Stimulated activated CD8-positive, alpha-beta memory T cell treated with anti-CD3 and anti-CD28 coated beads, Interleukin-4, amount 100 ng/mL, for 1 hour (primary cell): ENCODE measurements at regions not wholly inside any gene's neighbourhood (a gene's known extent, or its start where the extent isn't known, plus 50 kb on each side); places are given as distances from the start of the nearest gene placed in this dataset.

ENCODE experiments used
- DNase-seq, 2 donors: peaks; one replicate each; pipeline ENCODE4 v3.0.0-alpha.2; 2020; ENCODE audit warnings: low read depth in 2 of 2, low spot score in 1 of 2

DNA sequence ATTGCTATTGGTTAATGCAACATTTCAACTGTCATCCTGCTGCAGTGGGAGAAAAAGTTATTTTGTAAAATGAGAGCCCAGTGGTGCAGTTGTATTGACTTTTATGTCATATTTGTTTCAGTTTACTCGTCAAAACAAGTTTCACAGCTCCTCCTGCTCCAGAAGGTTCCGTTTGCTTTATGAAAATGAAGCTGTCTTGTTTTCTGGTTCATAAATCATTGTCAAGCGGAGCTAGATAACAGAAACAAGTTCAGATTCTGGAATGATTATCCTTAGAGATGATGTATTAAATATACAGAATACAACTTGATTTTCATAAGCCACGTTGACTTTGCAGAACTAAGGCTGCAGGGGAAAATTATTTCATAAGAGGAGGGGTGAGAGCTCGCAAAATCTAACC is 970.5 kb upstream of the NR2F2 start:
- DNase-seq: no peak

DNA sequence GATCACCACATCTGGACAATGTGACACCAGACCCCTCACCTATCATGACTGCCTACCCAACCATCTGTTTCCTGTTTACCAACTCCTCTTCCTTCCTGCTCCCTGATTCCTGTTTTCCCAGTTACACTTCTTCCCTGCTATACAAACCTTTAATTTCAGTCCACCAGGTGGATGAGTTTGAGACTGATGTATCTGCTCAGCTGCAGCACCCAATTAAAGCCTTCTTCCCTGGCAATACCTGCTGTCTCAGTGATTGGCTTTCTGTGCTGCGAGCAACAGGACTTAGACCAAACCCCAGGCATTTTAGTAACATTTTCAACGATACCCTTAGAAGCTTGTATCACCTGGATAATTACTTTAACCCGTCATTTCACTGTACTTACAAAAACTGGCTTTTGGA is 968.2 kb upstream of the NR2F2 start:
- DNase-seq: no peak

- no peak for DNase-seq
Observed at GRCh38 chr15:95363646-95364045, 966.9 kb upstream of the NR2F2 start.

DNA sequence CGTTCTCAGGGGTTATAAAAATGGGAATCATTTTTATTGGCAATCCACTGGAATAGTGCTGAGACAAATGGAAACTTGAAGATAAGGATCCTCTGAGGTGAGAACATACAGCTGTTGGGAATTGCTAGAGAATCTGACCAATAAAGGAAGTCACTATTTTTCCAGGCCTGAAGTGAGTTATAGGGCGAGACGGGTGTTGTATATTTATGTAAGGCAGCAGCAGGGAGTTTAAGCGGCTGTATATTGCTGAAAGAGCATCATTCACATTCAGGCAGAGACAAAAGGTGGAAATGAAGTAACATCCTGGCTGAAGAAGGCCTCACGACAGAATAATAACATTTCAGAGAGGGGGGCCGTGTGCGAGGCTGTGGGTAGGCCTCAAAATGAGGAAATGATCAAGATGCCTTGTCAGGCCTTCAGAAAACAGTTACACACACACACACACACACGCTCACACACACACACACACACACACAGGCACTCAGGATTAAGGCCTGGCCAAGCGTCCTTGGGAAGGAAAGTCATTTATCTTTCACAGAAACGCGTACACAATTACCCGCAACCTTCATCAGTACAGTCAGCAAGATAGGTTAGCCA is 964.9 kb upstream of the NR2F2 start:
- DNase-seq: no peak

GRCh38 chr15:95368191-95368590 is 962.3 kb upstream of the NR2F2 start:
- no peak for DNase-seq

- DNase-seq: no peak
Observed at GRCh38 chr15:95368755-95369601, 961.5 kb upstream of the NR2F2 start.

DNA sequence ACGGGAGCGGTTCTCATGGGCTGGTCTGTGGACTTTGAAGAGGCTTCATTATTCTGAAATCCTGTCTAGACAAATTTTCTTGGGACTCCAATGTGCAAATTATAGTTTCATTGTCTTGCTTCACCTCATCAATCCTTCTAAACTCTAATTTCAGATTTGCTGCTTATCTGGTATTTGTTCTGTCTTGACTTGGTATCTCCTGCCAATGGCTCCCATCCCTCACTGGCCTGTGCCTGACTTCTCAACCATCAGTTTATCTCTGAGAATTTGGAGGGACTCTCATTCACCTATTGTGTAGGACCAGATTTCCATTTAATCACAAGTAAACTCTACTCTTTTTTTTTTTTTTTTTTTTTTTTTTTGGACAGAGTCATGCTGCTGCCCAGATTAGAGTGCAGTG is 960.2 kb upstream of the NR2F2 start:
- DNase-seq: no peak

GRCh38 chr15:95371664-95372063 is 958.8 kb upstream of the NR2F2 start:
- no peak for DNase-seq

GRCh38 chr15:95375281-95375680 is 955.2 kb upstream of the NR2F2 start:
- no peak for DNase-seq

DNA sequence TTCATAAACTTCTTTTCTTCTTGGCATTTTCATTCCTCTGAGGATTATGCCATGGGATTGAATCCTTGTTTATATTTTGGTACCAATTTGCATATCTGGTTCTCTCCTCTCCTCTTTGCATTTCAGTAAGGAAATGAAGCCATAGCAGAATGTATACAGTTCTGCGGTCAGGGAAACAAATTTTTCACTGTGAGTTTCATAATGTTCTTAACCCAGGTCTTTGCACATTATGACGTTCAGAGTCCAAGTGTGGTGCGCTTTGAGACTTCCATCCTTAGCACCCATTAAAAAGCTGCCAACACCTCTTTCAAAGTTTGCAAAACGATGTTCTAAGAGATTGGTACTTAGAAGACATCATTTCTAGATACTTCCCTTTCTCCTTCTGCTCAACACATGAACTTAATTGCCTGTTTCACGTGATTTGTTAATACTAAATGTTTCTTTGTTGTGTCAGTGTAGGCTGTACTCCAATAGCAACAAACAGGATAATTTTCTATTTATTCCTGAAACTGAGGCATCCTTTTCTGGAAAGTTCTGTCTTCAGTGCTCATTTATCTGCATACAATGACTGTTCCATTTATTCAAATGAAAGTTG is 953.1 kb upstream of the NR2F2 start:
- no peak for DNase-seq

DNA sequence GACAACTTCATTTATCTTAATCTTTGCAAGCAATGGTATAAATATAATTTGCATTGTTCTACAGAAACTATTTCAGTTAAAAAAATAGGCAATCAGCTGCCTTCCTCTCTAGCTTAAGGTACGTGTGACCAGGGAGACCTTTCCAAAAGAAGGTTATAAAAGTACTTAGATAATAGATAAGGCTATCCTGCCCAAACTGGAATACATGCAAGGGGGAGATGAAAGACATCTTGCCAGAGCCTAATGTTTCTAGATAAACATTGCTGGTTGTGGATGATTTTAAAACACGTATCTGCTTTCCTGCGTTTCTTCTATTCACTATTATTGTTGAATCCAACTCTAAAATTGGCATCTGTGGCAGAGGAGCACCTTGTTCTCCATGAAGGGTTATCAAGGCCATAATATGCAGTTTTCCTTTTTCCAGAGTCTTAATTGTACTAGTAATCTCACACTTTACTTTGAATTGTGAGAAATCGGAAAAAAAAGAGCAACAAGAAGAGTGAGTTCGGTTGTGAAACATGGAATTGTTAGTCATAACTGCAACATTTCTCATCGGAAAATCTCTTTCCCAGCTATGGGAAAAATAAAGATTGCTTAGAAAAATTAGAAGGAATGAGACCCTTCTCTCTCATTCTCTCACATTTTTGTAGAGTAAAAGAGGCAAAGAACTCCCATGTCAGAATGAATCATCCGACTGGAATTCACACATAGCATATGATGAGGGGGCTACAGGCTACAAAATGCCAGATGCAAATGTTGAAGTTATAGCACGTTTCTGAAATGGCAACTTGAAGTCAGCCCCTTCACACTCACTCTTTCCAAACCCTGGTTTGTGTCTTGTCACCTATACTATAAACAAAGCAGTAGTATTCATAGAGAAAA is 936.1 kb upstream of the NR2F2 start:
- DNase-seq: no peak

GRCh38 chr15:95400428-95400827 is 930.1 kb upstream of the NR2F2 start:
- DNase-seq: no peak

DNA sequence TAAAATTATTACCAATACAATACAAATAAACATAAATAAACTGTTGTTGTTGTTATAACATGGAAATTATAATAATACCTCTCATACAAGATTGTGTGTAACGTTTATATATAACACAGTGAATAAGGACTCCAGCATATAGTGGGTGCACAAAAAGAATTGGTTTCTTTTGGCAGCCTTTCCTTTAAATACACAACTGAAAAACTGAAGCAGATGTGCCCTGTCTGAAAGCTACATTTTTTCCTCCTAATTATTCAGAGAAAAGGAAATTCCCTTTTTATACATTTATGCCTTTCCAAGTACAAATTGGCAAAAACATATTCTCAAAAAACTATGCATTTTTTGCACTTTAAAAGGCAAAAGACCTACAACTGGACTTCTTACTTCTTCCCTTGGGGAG is 928.9 kb upstream of the NR2F2 start:
- no peak for DNase-seq

- no peak for DNase-seq
Observed at GRCh38 chr15:95405447-95405846, 925.1 kb upstream of the NR2F2 start.

DNA sequence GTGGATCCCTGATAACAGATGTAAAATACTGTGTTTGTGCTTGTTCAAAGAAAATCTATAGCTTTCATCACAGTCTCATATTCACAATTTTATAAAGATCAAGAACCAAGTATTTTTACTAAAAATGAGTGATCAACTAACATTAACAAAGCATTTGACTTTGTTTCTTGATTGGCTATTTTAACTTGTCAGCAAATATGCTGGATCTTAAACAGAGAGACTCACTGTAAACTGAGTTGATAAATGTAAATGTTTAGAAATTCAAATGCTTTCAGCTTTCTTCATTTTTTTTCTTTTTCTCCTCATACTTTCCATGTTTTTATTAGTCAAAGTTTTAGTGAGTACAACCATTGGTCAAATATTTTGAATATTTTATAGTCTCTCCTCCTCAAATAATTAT is 923.0 kb upstream of the NR2F2 start:
- DNase-seq: no peak

DNA sequence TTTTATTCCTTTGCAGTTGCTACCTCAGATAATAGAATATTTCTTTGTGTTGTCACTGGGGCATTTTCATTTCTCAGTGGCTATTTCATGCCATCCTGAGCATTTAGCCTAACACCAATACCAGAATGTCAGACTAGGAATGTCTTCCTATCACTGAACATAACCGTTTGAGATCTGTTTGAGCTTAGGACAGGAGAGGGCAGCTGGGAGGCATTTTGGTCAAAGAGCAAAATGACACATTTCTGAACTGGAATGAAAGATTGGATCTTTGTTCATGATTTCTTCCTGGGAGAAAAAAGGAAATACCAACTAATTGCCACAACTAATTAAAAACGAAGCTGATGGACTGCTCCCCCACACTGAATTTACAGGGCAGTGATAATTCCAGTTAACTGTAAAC is 921.3 kb upstream of the NR2F2 start:
- DNase-seq: no peak

- no peak for DNase-seq
Observed at GRCh38 chr15:95409626-95410310, 920.7 kb upstream of the NR2F2 start.

DNA sequence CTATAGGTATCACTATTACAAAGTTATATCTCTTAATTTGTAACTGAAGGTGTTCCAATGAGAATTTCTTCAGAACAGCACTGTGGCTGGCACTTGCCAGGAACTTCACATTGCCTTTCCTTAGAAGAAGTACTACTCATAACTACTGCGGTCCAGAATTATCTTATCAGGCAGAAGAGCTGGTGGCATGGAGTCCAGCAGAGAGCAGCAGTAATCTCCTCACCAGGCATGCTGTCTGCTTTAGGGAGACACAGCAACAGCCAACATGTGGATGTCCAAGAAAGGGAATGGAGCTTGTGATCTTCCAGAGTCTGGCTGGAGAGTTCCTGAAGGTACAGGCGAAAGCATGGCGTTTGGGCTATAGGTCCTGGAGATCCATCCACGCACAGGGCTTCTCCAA is 919.7 kb upstream of the NR2F2 start:
- no peak for DNase-seq

- no peak for DNase-seq
Observed at GRCh38 chr15:95416576-95416975, 913.9 kb upstream of the NR2F2 start.

DNA sequence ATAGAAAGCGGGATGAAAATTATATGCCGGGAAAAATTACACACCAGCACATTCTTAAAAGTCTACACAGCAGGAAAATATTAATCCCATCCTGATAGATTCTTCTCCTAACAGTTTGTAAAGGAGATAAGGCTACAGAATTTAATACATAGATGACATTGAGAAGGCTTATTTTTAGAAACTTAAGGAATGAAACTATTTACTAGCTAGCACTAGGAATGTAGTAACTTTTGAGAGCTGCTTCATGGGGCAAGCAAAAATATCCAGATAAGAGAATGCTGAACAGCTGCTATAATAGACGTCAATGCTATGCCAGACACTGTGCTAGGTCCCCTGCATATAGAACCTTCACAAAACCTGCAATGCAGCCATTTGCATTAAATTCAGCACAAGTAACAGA is 912.7 kb upstream of the NR2F2 start:
- DNase-seq: no peak

GRCh38 chr15:95422255-95422654 is 908.2 kb upstream of the NR2F2 start:
- DNase-seq: no peak
